ENCODE measurements at regions not wholly inside any gene's neighbourhood (a gene's known extent, or its start where the extent isn't known, plus 50 kb on each side); places are given as distances from the start of the nearest gene placed in this dataset.

GRCh38 chr21:35154788-35155187 is 105.7 kb upstream of the RUNX1 start:
- Histone ChIP-seq H3K79me2 (ENCODE audit: insufficient read depth, low read length) (no peaks in the 10 kb centered on the region), H3K18ac (ENCODE audit: insufficient read length, low read depth, low read length) (no peak overlapping the region), H3K27me3 (ENCODE audit: insufficient read depth, low read length) (no peaks in the 10 kb centered on the region), H3K23me2 (ENCODE audit: insufficient read length, low read depth, low read length, poor library complexity, severe bottlenecking) (no peaks in the 10 kb centered on the region), H2BK20ac (ENCODE audit: low read depth, low read length, poor library complexity, severe bottlenecking) (no peak overlapping the region), H2AFZ (ENCODE audit: low read length) (no peak overlapping the region), H3K23ac (ENCODE audit: insufficient read length, low read depth, low read length) (no peak overlapping the region), H3K4me1 (ENCODE audit: insufficient read depth, low read length) (no peaks in the 10 kb centered on the region), H3K27ac (ENCODE audit: insufficient read length, low read depth, low read length) (no peak overlapping the region), H4K91ac (ENCODE audit: insufficient read length, low read depth, low read length) (no peak overlapping the region), H3T11ph (ENCODE audit: low read length) (no peak overlapping the region), H3K14ac (ENCODE audit: insufficient read depth, low read length) (no peak overlapping the region), H3K4ac (ENCODE audit: low read depth, low read length) (no peak overlapping the region), H2BK5ac (ENCODE audit: insufficient read length, low read length) (no peak overlapping the region), H4K8ac (replicated peaks; ENCODE audit: insufficient read length, low read depth, low read length) (no peak overlapping the region), H3K79me1 (ENCODE audit: insufficient read depth, low read depth, low read length, poor library complexity, severe bottlenecking) (no peaks in the 10 kb centered on the region), H3K56ac (ENCODE audit: insufficient read length, low read depth, low read length) (no peak overlapping the region), H2BK15ac (ENCODE audit: low read depth, low read length) (no peak overlapping the region), H4K20me1 (ENCODE audit: control insufficient read depth, insufficient read depth, insufficient read length) (no peaks in the 10 kb centered on the region), H2BK120ac (ENCODE audit: low read depth, low read length, poor library complexity, severe bottlenecking) (no peak overlapping the region), H3K9me3 (ENCODE audit: control insufficient read depth, low read depth, low read length) (no peaks in the 10 kb centered on the region), H2BK12ac (ENCODE audit: insufficient read length, low read depth, low read length) (no peak overlapping the region), H2AK5ac (ENCODE audit: insufficient read length, low read length) (no peak overlapping the region), H3K4me2 (ENCODE audit: insufficient read depth, insufficient read length, low read length) (no peak overlapping the region), H3K9ac (ENCODE audit: extremely low read depth, insufficient read length, low read length) (no peak overlapping the region), H4K5ac (ENCODE audit: insufficient read length, low read depth, low read length) (no peak overlapping the region)
- DNase-seq: no peak
- peaks cover 3 to 20% (median 4%) of the 10 kb centered on the region in 3 experiments; a peak in 6 of 7 replicates for H3K36me3 Mint-ChIP-seq (ENCODE audit: insufficient read depth in 1 of 3, low read depth in 3 of 3)
- H3K9me3 Mint-ChIP-seq: peaks cover 14 to 20% of the 10 kb centered on the region in 2 experiments
- H3K27ac Mint-ChIP-seq: no peak overlapping the region
- WGBS (ENCODE audit: extremely low coverage, insufficient read length, low lambda C conversion rate): no CpG with 5 or more reads among the region's 6 CpGs
- no peaks in the 10 kb centered on the region; the same call in 1 of the 2 replicates for H3K27me3 Mint-ChIP-seq (ENCODE audit: low read depth)
- no peaks in the 10 kb centered on the region for H3K4me1 Mint-ChIP-seq
- TF ChIP-seq, protein P1, sequence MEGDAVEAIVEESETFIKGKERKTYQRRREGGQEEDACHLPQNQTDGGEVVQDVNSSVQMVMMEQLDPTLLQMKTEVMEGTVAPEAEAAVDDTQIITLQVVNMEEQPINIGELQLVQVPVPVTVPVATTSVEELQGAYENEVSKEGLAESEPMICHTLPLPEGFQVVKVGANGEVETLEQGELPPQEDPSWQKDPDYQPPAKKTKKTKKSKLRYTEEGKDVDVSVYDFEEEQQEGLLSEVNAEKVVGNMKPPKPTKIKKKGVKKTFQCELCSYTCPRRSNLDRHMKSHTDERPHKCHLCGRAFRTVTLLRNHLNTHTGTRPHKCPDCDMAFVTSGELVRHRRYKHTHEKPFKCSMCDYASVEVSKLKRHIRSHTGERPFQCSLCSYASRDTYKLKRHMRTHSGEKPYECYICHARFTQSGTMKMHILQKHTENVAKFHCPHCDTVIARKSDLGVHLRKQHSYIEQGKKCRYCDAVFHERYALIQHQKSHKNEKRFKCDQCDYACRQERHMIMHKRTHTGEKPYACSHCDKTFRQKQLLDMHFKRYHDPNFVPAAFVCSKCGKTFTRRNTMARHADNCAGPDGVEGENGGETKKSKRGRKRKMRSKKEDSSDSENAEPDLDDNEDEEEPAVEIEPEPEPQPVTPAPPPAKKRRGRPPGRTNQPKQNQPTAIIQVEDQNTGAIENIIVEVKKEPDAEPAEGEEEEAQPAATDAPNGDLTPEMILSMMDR (conservative IDR thresholded peaks at IDR 0.05): no peak
- no peak overlapping the region for H3K4me3 Mint-ChIP-seq

Measured in H9 (cell line).